GM13977 (cell line): ENCODE measurements at regions not wholly inside any gene's neighbourhood (a gene's known extent, or its start where the extent isn't known, plus 50 kb on each side); places are given as distances from the start of the nearest gene placed in this dataset.

Source experiments
- DNase-seq: peaks from one replicate; pipeline ENCODE4 v3.0.0; 2012; ENCODE audit warnings: low spot score
- in situ Hi-C: fragments of 300-500 bp; cut with MboI; formaldehyde crosslinking; loops from one replicate; pipeline ENCODE4 v1.12.0; 2022; ENCODE audit warnings: low sequenced_read_pairs, low pct_unique_long_range_greater_than_20kb, mixed read lengths, inconsistent platforms; ENCODE audit not compliant: unreplicated experiment
- TF ChIP-seq, protein P1 (sequence below): IDR thresholded peaks from 2 replicates; pipeline ENCODE4 v1.5.1; 2012; ENCODE audit warnings: mild to moderate bottlenecking, control low read depth; ENCODE audit not compliant: insufficient read depth; ENCODE audit errors: extremely low read depth, missing control alignments

DNA sequence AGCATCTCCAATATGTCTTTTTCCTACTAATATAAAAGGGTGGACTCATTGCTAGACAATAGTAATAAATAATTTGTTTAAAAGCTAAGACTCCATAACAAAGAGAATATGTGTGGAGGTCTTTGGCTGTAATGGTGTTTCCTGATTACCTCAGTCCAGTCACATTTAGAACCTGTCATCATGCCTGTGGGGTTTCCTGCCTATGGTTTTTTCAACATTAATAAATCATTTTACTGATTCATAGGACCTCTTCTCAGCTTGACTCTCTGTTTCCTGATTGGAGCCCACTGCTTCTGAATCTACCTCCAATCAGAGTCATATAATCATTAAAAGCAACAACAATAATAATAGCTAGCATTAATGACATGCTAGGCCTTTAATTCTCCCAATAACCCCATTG is 52.4 kb upstream of the GNAI1 start:
- DNase-seq, result no peak
- TF ChIP-seq, protein P1, sequence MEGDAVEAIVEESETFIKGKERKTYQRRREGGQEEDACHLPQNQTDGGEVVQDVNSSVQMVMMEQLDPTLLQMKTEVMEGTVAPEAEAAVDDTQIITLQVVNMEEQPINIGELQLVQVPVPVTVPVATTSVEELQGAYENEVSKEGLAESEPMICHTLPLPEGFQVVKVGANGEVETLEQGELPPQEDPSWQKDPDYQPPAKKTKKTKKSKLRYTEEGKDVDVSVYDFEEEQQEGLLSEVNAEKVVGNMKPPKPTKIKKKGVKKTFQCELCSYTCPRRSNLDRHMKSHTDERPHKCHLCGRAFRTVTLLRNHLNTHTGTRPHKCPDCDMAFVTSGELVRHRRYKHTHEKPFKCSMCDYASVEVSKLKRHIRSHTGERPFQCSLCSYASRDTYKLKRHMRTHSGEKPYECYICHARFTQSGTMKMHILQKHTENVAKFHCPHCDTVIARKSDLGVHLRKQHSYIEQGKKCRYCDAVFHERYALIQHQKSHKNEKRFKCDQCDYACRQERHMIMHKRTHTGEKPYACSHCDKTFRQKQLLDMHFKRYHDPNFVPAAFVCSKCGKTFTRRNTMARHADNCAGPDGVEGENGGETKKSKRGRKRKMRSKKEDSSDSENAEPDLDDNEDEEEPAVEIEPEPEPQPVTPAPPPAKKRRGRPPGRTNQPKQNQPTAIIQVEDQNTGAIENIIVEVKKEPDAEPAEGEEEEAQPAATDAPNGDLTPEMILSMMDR, result no peak
- in situ Hi-C loops, result no loop called here

DNA sequence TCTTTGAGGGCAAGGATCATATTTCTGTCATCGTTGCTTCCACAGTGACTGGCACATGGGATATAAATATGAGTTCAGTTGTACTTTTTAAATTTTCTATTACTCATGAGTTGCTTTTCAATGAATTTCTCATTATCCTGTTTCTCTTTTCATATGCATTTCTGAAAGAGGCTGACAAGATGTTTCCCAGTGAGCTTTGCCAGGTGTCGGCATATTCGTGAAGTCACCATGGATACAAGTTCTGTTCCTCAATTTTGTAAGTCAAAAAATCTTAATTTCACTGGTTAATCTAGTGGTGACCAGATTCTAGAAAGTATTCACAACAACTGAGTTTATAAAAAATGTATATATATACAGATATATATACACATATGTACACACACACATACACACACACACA is 55.7 kb upstream of the GNAI1 start:
- TF ChIP-seq, protein P1, result no peak
- DNase-seq, result no peak
- in situ Hi-C loops, result no loop called here

DNA sequence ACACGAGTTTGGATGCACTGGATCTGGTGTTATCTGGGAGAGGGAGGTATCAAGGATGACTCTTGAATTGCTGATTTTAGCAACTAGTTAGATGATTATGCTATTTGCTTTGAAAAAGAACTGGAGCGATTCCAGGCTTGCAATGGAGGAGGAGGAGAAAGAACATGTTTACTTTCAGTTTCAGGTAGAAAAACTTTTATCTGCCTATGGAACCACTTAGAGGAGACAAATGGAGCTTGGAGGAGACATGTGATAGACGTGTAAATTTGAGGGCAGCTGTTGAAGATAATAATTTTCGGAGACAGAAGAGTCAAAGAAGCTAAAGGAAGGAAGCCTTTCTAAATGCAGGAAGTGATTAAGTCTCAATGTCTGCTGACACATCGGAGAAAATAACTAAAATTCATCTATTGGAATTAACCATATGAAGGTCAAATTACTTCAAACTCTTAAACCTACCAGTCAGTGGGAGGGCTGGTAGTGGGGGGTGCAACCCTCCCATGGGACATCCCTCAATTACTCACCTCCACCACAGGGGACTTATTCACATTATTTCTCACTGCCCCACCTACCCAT is 56.4 kb upstream of the GNAI1 start:
- in situ Hi-C loops, result no loop called here
- no peak for DNase-seq
- TF ChIP-seq, protein P1, result no peak

DNA sequence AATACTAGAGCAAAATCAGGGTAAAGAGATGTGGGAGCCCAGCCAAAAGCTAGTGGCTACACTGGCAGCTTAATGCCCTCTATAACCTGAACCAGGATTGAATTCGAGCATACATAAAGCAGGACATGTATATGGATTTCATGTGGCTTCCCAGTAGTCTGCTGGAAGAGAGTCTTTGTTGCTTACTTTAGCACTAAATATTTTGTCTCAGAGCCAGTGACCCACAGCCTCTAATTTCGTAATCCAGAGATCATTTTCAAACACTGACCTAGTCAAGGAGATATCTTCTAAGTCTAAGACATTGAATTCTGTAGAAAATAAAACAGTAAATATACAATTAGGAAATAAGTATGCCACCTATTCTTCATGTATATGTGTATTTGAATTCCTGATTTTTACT is 64.2 kb upstream of the GNAI1 start:
- TF ChIP-seq, protein P1, result no peak
- in situ Hi-C loops, result loop anchor here (25.0 kb wide), 1 partner anchor 317 kb away; no protein-coding TSS in a partner anchor
- DNase-seq, result no peak

DNA sequence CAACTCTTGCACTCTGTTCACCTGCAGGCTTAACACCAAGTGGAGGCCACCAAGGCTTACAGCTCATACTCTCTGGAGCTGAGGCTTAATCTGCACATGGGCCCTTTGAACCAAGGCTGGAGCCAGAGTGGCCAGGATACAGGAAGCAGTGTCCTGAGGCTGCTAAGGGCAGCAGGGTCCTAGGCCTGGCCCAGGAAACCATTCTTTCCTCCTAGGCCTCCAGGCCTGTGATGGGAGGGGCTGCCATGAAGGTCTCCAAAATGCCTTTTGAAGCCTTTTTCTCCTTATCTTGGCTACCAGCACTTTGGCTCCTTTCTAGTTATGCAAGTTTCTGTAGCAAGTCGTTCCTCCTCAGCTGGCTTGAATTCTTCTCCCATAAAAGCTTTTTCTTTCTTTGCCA is 68.0 kb upstream of the GNAI1 start:
- in situ Hi-C loops, result loop anchor here (25.0 kb wide), 1 partner anchor 321 kb away; no protein-coding TSS in a partner anchor
- no peak for DNase-seq
- TF ChIP-seq, protein P1, result no peak

DNA sequence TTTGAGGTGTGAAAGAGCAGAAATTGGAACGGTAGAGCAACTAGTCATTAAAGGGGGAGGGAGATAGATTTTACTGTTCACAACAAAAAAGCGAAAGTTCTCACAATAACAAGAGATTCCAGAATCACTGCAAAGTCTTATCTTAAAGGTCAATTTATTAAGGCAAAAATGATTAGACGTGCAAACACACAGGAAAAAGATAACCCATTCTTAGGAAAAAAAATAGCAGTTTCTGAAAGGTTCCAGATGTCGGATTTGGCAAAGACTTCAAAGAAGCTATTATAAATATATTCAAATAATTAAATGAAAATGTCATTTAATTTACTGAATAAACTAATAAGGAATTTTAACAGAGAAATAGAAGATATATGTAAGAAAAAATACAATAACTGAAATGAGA is 70.8 kb upstream of the GNAI1 start:
- in situ Hi-C loops, result loop anchor here (25.0 kb wide), 1 partner anchor 323 kb away; no protein-coding TSS in a partner anchor
- no peak for DNase-seq
- TF ChIP-seq, protein P1, result no peak
